AG04449 (cell line): ENCODE measurements at regions not wholly inside any gene's neighbourhood (a gene's known extent, or its start where the extent isn't known, plus 50 kb on each side); places are given as distances from the start of the nearest gene placed in this dataset.
A peak's percentile ranks its signal among the peaks of the same experiment; 100 is the strongest.

Experiments used
- CTCF ChIA-PET: fragments of 350-600 bp; formaldehyde crosslinking; extraction: SDS; loops from one replicate; lab custom pipeline; 2021; ENCODE audit warnings: antibody characterized with exemption; lab: Yijun Ruan, JAX
- POLR2A ChIA-PET: fragments of 400-600, 350-600 bp; formaldehyde crosslinking; extraction: SDS; loops from one replicate; lab custom pipeline; 2020; ENCODE audit warnings: antibody characterized with exemption, inconsistent platforms; lab: Yijun Ruan, JAX
- DNase-seq: peaks from one replicate; pipeline ENCODE4 v3.0.0-alpha.2; 2010; ENCODE audit warnings: low read depth, low spot score
- H3K4me3 ChIP-seq: 2 replicates; pipeline ENCODE4 v1.5.1; 2011; ENCODE audit warnings: low read depth, mild to moderate bottlenecking, control low read depth, low read length
- CTCF ChIP-seq: IDR thresholded peaks from one replicate; pipeline ENCODE4 v1.5.1; 2011; ENCODE audit warnings: mild to moderate bottlenecking, moderate library complexity, low read length, control low read depth, inconsistent platforms; ENCODE audit not compliant: insufficient read depth; ENCODE audit errors: missing control alignments

- DNase-seq, result no peak
Measured at GRCh38 chr3:120852412-120852811, 55.6 kb upstream of the STXBP5L start.

GRCh38 chr3:120853416-120853815, 54.6 kb upstream of the STXBP5L start:
- CTCF ChIA-PET, result no interaction called here
- POLR2A ChIA-PET, result no interaction called here

More at GRCh38 chr3:120852412-120852811, 55.6 kb upstream of the STXBP5L start:
- H3K4me3 ChIP-seq, result no peak overlapping the region
- POLR2A ChIA-PET, result no interaction called here
- TF ChIP-seq CTCF, result no peak
- CTCF ChIA-PET, result interaction anchor here (1.2 kb wide), 1 partner anchor 58 kb away, joined by 3 read pairs; no protein-coding TSS in a partner anchor

GRCh38 chr3:120854908-120855526, 53.0 kb upstream of the STXBP5L start:
- no peak for TF ChIP-seq CTCF
- DNase-seq, result no peak
- H3K4me3 ChIP-seq, result no peak overlapping the region
- POLR2A ChIA-PET, result no interaction called here
- CTCF ChIA-PET, result interaction anchor here (1.1 to 1.3 kb wide), 2 partner anchors 294 to 296 kb away, joined by 3 to 4 read pairs; no protein-coding TSS in a partner anchor

More at GRCh38 chr3:120853416-120853815, 54.6 kb upstream of the STXBP5L start:
- no peak overlapping the region for H3K4me3 ChIP-seq
- TF ChIP-seq CTCF, result no peak
- no peak for DNase-seq

GRCh38 chr3:120855665-120856437, 52.2 kb upstream of the STXBP5L start:
- no peak overlapping the region for H3K4me3 ChIP-seq
- ChIA-PET POLR2A (interaction anchor here (0.6 kb wide), 1 partner anchor 1674 kb away, joined by 3 read pairs; no protein-coding TSS in a partner anchor), CTCF (interaction anchor here (0.9 kb wide), 1 partner anchor 295 kb away, joined by 3 read pairs; no protein-coding TSS in a partner anchor)
- no peak for TF ChIP-seq CTCF
- DNase-seq, result peak; percentile 63
